ENCODE measurements at regions not wholly inside any gene's neighbourhood (a gene's known extent, or its start where the extent isn't known, plus 50 kb on each side); places are given as distances from the start of the nearest gene placed in this dataset.

DNA sequence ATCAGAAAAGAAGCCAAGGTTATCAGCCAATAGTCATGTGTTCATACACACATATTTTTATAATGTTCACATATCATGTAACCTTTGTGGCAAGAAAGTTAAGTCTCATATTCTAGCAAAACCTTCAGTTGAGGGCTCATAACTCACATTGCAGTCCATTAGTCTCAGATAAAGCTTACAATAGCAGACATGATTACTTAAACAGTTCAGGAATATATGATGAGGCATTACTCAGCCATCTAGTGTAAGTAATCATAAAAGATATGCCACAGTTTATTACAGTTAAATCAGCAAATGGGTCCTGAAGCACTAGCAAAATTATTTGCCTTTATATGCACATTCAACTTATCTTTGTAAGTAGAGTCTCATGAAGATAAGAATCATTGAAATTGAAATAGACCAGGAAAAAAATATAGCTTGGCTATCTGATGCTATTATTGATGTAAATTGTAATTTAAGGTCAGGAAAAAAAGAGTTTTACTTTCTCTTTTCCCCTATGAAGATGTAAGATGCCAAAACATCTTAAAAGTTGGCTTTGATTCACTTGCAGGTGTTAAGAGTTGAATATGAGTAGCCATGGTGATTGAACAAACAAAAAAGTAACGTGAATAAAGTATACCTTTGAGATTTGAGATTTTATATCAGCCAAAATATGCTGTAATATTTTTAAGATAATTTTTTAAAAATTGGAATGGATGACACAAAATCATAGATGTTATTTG lies 537.0 kb downstream of the SLC6A15 start:
- DNase-seq: no peak

DNA sequence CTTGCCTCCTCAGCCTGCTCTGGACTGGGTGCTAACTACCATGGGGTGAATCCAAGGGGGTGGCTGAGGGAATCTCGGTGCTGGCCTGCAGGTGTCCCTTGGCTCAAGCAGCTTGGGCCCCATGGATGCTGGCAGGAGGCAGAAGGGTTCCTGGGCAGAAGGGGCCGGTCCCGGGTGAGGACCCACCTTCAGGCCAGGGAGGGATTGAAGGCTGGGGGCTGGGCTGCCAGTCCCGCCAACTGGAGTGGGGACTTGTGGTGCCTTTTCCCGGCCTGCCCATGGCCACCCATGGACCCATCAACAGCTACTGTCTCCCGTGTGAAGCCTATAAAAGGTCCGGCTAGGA lies 550.1 kb downstream of the SLC6A15 start:
- DNase-seq: no peak

DNA sequence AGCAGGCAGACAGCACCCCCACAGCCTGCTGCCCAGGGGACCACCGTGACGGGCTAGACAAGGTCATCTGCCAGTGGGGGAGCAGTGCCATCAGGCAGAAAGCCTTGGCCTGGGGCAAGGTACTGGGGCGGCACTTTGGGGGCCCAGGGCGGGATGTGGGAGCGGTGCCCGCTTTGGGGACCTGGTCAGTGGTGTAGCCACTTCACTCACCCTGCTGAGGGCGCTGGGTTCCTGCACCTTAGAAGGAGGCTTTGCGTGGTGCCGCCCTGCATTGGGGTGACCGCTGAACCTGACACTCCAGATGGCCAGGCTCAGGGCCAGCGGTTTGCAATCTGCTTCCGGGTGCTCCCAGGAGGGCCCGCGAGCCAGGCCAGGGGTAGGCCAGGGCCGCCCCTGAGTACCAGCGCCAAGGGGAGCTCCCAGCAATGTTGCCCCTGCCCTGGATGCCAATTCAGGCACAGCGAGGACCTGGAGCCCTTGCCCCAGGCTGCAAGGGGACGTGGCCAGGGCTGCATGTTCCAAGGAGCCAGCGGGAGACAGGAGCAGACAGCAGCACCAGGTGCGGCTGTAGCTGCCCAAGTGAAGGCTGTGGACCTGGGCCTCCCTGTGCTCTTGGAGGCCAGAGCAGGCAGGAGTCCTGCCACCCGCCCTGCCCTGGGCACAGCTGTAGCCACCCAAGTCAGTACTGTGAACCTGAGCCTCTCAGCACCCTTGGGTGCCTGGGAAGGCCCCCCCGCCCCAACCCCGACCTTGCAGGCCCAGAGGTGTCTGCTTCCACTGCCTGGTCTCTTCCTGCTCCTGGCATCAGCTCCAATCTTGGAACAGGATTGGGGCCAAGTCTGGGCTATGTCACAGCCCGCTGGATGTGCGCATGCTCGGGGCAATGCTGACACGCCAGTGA lies 550.7 kb downstream of the SLC6A15 start:
- no peak for DNase-seq

DNA sequence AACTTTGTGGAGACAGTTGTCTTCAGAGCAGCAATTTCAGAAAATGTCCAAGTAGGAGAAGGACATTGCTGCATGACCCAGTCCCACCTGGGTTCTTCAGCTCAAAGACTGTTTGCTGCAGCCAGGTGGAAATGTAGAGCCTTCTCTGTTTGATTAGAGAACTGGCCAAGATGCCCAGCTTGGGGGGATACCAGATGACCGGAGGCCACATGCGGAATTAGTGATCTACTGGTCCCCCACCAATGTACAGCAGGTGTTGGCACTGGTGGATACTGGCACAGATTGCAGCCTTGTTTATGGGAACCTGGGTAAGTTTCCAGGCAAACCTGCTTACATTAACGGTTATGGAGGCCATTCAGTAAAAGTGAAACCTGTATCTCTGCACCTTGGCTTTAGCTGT lies 555.3 kb downstream of the SLC6A15 start:
- no peak for DNase-seq

DNA sequence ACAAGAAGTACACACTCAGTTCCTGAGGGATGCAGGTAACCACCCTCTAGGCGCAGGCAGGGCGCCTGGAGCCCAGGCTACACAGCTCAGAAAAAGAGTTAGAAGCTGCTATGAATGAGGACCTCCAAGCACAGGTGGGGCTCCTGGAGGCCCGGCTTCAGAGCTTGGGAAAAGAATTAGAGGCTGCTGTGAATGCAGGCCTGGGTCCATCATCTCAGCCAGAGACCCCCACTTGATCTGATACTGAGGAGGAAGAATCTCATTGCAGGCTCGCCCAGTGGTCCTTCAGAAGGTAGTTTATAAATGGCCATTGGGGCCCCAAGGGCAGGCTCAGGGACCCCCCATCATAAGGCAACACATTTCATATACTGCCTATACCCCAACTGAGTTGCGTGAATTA lies 556.4 kb downstream of the SLC6A15 start:
- no peak for DNase-seq

DNA sequence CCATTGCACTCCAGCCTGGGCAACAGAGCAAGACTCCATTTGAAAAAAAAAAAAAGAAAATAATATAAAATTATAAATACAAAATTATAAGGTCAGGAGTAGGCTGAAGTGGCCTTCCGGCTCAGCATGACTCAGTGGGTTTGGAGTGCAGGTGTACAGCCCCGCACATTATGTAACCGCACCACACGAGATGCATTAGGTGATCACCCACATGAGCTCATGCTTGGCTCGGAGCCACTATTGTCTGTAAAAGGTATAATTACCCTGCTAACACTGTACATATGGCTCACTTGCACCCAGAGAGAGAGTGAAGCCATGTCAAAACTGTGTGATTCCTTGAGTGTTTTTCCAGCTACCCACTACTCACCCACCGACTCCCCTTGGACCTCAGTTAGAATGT lies 557.0 kb downstream of the SLC6A15 start:
- peak; percentile 12 for DNase-seq

DNA sequence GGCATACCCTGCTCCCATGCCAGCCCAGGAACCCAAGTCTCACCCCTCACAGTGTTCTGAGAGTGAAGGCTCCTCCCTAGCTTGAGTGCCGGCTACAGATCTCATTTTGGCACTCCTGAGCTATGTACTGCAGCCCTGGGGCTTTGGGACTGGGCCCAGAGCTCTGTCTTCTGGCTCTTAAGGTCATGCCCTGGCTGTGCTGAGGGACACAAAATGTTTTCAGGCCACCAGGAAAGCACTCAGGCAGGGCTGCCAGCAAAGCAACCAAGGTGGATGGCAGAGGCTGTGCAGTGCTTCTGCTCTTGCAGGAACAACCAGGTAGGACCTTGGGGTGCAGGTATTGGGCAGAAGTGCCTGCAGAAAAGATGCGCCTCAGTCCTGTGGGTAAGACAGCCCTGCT lies 564.0 kb downstream of the SLC6A15 start:
- DNase-seq: no peak

DNA sequence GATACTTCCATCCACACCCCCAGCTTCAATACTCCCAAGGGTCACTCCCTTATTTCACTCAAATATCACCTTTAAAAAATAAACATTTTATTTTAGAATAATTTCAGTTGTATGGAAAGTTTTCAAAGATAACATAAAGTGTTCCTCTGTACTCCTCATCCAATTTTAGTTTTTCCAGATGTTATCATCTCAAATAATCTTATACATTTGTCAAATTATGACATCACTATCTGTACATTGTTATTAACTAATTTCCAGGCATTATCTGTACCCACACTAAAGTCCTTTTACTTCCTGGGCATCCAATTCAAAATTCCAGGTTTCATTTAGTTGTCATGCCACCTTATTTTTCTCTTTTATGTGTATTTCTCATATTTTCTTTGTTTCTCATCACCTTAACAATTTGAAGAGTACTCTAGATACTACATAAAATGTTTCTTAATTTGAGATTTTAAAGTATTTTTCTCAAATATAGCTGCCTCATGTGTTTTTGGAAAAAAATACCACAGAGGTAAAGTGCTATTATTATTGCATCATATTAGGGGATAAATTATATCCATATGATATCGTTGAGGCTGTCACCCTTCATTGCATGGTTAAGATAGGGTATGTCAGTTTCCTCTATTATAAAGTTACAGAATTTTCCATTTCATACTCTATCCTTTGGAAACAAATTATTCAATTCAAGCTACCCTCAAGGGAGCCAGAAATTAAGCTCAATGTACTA lies 571.0 kb downstream of the SLC6A15 start:
- no peak for DNase-seq

DNA sequence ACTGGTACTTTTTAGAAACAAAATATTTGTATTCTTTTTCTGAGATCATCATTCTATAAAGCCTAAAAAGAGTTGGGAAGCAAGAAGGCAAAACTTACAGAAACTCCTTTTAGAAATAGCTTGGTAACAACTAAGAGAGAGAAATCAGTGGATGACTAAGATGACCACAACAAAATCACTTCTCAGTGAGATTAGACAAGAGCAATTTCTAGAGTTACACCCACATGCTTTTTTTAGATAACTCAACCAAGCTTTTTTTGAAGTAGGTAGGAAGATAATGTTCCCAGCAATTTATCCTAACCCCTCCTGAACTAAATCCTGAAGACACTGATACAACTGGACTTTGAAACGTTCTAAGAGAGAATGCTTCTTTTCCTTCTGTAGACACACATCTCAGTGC lies 576.4 kb downstream of the SLC6A15 start:
- DNase-seq: no peak

DNA sequence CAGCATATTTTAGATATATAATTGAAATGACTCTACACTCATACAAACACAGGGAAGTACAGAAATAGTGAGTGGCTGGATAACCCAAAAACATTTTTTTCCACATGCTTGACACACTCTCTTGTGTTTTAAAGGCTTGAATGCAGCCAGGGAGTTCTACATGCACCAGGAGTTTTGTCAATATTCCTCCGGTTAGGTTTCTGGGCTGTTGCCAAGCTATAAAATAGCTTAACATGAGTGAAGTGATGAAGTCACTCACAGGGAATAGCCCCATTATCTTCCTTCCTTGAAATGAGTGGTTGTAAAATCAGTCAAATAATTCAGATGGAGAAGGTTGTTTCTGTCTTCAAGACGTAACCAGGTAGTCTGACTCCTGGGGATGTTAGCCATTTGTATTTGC lies 582.7 kb downstream of the SLC6A15 start:
- peak; percentile 21 for DNase-seq

DNA sequence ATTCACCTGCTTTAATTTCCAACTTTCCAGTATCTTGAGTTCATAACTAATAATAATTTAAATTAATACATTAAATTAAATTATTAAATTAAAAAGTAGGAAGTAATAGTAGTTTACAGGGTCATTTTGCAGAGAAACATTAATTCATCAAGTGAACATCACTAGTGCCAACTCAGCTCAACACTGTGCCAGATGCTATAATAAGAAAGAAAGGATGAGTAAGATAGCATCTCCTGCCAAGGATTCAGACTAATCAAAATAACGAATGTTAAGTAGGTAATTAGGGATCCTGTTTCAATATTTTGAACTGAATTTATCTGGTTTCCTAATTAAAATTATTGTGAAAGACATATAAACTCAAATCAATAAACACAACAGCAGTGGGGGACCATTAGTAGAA lies 596.7 kb downstream of the SLC6A15 start:
- no peak for DNase-seq

DNA sequence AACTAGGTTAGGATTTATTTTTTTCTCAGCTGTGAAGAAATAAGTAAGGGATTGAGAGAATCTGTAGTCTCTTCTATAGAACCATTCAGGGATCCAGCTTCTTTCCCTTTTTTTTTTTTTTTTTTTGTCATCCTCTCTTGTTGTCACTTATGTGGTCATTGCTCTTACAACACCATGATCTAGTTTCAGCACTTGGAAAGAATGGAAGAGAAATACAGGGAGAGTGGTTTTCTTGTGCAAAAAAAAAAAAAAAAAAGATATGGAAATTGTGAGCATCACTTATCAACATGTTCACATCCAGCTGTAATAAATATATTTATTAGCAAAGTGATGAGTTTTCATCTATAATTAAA lies 599.3 kb downstream of the SLC6A15 start:
- no peak for DNase-seq

DNA sequence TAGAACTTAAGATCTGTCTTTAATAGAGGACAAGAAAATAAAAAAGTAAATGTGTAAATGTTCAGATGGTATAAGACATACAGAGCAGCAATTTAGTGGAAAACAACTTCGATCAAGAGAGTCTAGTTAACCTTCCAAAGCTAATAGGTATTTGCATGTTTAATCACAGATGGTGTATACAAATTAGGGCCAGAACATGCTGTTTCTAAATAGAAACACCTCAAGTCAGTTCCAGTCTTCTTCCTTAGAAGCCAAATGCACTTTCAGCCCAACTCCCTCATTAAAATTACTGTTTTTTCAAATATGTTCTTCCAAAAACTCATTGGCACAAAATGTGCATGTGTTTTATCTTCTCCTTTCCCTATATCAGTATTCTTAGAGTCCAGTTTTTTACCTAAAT lies 604.4 kb downstream of the SLC6A15 start:
- DNase-seq: no peak

DNA sequence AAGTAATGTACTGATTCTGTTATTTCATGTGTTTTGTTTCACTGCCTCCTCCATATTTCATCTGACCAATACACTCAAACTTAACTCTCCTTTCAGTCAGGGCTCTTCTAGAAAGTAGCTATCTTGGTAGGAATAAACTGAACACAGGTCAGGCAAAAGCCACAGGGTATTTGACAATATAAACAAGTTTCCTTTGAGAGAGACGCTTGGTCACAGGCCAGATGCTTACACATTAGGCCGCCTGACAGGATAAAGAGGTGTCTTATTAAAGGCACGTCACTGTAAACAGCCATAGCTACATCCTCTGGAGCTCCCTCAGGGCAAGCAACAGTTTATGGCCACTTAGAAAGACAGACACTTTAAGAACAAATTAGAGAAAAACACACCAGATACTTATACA lies 607.5 kb downstream of the SLC6A15 start:
- DNase-seq: no peak

DNA sequence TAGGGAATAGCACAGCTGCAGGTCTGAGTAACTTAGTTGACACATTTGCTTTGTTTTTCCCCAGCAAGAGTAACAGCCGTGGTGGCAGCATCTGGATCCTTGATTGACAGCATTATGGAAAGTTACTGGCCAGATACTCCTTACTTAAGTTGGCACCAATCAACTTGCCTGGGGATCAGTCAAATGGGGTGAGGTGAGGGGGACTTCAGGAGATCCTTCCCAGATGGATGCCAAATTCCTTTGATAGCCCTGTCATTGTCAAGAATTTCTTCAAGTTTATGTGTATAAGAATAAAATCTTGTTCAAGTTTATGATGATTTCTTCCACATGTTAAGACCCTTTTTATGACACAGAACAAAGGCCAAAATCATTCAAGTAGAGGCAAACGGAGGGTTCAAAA lies 618.4 kb downstream of the SLC6A15 start:
- no peak for DNase-seq

DNA sequence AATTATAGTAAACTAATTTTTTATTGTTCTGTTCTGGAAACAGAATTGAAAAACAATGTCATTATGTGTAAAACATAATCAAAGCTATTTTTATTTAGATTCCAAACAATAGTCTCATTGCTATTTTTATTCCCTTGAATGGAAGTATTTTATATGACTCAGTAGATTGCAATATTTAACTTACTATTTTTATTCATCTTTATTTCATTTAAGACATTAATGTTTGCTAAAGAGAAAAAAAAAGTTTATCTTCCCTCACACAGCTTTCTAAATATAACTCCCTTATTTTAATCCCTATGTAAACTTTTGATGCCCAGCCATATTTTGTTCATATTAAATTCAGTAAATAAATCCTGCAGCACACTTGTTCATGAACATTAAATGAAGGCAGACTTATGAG lies 622.4 kb downstream of the SLC6A15 start:
- no peak for DNase-seq

DNA sequence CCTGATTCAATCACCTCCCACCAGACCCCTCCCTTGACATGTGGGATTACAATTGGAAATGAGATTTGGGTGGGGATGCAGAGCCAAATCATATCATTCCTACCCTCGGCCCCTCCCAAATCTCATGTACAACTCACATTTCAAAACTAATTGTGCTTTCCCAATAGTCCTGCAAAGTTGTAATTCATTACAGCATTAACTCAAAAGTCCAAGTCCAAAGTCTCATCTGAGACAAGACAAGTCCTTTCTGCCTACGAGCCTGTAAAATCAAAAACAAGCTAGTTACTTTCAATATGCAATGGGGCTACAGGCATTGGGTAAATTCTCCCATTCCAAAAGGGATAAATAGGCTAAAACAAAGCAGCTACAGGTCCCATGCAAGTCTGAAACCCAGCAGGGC lies 634.6 kb downstream of the SLC6A15 start:
- DNase-seq: no peak

DNA sequence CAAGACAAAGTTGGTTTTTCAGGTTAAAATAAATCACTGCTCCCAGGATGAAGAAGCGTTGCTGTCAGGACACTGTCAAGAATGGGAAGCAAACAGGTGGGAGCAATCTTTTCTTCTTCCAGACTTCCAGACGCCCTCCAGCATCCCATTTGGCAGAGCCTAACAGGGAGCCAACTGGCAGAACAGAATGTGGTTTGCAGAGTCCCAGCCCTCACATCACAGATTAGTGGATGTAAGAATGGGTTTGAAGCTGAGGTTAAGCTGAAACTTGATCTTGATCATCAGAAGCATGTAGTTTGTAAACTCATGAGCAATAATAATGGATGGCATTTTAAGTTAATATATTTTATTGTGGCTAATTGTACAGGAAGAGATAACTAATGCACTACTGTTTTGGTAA lies 636.4 kb downstream of the SLC6A15 start:
- no peak for DNase-seq

DNA sequence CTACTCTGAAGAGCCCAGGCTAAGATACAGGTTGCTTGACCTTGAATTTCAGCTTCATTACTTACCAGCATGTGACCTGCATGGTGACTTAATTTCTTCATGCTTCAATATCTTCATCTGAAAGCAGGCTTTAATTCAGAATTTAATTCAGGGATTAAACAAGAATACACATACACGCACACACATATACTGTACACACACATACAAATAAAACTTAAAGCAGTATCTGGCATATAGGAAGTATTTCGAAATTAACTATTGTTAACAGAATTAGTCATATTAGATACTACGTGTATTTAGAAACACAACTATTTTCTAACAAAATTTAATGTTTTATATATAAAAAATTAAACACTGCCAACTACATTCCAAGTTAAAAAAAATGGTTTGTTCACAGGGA lies 640.3 kb downstream of the SLC6A15 start:
- DNase-seq: no peak

DNA sequence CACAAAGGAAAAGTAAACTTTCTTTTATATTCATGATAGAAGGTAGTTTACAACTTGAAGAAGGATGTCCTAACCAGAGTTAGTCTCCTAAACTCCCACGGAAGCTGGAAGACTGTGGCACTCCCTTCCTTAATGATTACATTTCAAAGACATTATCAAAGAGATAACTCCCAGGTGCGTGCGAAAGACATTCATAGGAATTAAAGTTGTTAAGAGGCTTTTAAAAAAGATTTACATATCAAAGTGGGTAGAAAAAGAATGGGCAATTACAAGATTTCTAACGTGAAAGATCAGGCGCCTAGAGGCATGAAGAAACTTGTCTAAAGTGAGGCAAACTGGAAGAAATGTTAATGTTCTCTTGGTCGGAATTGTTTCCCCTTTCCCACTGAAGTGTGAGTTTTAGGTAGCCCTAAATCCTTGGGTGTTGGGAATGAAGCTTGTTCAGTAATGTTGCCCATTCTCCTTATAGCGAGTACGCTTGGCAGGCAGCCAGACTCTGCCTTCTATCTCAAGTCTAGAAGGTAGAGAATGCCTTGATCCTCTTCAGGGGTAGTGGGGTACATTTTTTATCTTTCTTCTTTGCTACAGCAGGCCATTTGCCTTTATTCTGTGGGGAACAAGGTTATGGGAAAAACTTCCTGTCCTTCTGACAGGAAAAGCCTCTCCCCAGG lies 642.0 kb downstream of the SLC6A15 start:
- no peak for DNase-seq

DNA sequence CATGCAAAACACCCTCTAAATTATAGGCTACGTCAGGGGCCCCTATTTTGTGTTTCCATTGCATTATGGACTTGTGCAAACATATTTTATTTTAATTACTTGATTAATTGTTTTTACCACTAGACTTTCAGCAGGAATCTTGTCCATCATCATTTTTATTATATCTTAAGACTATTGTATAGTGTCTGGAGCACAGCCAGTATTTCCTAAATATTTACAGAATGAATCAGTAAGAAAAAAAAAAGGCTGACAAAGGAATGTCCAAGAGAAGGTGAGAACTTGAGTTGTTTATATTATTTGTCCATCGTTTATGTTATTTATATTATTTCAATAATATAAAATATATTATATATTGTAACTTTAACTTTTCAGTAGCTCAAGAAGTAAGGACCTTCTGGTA lies 664.7 kb downstream of the SLC6A15 start:
- DNase-seq: no peak

DNA sequence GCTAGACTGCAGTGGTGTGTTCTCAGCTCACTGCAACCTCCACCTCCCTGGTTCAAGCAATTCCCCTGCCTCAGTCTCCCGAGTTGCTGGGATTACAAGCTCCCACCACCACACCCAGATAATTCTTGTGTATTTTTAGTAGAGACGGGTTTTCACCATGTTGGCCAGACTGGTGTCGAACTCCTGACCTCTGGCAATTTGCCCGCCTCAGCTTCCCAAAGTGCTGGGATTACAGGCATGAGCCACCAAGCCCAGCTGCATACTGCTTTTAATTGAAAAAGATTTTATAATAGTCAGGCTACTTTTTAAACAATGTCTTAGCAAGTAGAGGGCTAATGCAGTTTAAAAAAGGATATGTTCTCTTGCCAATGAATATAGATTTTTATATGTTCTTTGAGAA lies 668.9 kb downstream of the SLC6A15 start:
- DNase-seq: no peak

DNA sequence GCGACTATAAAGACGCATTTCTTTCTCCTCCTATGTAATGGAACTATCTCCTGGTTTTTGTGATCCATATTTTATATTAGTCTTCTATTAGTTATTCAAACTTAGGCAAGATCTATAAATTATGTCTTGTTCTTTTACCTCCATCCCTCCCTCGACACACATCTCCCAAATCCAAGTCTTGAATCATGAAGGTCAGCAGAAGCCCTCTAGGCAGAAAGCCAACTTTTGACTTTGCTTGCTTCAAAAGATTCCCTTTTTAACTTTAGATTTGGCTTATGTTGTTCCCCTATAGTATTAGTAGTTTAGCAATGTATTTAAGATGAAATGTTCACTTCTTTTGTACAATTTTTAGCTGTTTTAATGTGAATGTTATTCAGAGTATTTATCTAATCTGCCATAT lies 689.8 kb downstream of the SLC6A15 start:
- no peak for DNase-seq

DNA sequence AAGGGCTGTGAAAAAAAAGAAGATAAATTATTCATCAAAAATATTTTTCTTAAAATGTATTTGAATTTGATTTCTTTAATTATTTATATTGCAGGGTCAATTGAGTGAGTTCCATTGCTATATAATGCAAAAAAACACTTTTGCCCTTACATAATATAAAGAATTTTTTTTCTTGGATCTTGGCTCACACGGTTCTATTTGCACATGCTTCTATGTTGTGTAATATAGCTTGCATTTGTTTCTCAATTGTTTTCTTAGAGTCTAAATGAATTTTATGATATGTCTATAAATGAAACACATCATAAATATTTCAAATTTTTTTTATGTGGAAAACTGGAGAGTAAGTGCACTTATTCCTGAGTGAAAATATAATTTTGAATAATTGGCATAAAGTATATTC lies 694.2 kb downstream of the SLC6A15 start:
- no peak for DNase-seq
